Activated CD4-positive, CD25-positive, alpha-beta regulatory T cell (primary cell): ENCODE measurements at regions not wholly inside any gene's neighbourhood (a gene's known extent, or its start where the extent isn't known, plus 50 kb on each side); places are given as distances from the start of the nearest gene placed in this dataset.

Experiments
- DNase-seq, 4 experiments: peaks; one replicate each; lab custom pipeline; 2025; lab: John Stamatoyannopoulos, UW

DNA sequence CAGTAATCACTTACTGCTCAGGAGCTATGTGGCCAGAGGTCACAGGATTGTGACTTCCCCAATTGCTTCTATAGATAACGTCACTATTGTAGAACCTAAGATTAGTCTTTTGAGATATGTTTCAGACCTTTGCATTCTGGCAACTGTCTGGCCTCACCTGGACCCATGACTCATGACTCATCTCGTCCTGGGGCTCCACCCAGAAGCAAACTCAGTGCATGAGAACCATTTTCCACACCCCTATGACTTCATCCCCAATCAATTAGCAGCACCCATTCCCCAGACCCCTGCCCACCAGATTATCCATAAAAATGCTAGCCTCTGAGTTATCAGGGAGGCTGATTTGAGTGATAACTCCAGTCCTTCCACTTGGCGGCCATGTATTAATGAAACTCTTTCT lies 186.9 kb downstream of the EMP1 start:
- no peak for DNase-seq

- no peak for DNase-seq
Observed at GRCh38 chr12:13380297-13380696, 183.8 kb downstream of the EMP1 start.

DNA sequence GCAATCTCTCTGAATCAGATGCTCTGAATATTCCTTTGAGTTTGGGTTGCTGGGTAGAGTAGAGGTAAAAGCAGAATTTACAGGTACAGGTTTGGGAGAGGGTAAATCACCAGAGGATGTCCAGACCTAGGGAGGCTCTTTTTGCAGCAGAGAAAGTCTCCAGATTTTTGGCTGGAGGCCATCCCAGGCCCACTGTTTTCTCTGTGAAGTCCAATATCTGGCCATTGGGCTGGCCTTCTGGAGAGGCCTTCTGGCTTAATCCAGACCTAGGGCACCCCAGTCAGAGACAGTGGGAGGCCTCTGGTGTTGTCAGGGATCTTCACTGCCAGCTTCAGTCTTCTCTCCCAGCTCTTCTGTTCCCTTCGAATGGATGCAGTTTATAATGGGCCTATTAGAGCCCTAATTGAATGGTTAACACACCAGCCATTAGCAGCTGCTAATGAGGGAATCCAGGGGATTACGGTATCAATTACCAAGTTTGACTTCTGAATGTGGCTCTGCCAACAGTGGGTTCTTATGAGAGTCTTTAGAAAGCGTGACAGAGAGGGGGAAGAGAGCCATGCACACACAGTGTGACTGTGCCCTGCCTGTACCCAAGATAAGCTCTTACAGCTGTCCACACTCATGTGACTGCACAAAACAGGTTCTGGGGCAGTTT lies 183.1 kb downstream of the EMP1 start:
- DNase-seq, result no peak

DNA sequence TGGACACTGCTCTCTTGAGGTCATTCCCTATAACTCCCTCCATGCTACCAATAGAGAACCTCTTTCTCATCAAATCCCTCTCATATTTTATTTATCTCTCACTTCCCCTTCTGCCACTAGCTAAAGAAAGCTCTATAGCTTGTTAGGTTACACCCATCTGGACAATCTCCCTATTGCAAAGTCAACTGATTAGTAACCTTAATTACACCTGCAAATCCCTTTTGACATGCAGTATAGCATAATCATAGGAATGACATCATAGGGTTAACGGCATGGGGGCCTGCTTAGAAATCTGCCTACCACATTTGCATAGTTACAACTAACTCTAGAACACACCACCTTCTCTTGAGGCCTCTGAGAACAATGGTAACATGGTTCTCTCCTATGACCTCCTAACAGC lies 181.2 kb downstream of the EMP1 start:
- DNase-seq, result no peak

- no peak for DNase-seq
Observed at GRCh38 chr12:13376610-13377373, 180.3 kb downstream of the EMP1 start.

- no peak for DNase-seq
Observed at GRCh38 chr12:13375583-13376345, 179.2 kb downstream of the EMP1 start.

- no peak for DNase-seq
Observed at GRCh38 chr12:13374793-13375192, 178.3 kb downstream of the EMP1 start.

- DNase-seq, result no peak
Observed at GRCh38 chr12:13373803-13374202, 177.3 kb downstream of the EMP1 start.

DNA sequence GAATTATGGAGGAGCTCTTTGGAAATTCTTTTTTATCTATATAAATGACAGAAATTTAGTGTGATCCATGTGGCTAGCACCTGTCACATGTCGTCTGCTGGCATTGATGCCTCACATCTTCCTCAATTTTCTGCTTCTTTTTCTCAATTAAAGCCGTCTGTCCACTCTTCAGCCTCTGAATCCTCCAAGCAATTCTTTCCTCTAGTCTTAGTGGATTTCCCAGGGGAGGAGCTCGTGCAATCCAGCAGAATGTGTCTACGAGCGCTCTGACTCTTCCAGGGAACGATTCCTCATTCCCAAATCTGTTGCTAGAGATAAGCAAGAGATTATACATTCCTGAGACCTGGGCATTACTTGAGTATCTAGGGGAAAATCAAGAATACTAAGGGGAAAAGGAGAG lies 176.6 kb downstream of the EMP1 start:
- DNase-seq, result no peak

DNA sequence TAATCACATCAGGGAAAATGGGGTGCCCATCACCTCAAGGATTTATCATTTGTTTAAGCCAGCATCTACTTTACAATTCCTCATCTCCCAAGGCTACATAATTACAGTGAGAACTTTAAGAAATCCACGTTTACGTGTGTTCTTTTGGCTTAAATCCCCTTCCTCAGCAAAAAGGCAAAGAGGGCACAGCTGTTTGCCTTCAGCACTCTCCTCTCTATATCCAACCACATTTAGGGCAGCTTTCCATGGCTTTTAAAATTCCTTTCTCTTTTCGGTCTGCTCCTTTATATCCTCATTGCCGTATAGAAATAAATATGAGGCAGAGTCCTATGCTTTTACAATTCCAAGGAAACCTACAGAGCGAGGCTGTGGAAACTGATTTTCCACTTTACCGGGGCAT lies 175.9 kb downstream of the EMP1 start:
- no peak for DNase-seq

DNA sequence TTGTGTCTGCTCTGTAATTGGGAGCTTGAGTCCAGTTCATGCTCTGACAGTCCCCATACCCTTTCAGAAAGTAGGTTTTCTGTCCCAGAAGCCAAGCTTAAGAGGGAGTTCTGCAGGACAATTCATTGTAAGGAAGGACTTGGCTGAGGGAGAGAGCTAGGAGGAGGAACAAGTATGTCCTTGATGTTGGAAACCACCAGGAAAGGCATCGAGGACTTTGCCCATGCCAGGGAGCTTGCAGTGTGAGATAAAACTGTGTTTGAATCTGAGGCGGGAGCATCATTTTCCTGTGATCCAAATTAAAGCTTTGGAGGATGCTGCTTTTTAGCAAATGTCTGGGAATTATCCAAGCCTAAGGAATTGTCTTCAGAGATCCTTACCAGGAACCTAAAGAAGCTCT lies 175.3 kb downstream of the EMP1 start:
- DNase-seq, result no peak

DNA sequence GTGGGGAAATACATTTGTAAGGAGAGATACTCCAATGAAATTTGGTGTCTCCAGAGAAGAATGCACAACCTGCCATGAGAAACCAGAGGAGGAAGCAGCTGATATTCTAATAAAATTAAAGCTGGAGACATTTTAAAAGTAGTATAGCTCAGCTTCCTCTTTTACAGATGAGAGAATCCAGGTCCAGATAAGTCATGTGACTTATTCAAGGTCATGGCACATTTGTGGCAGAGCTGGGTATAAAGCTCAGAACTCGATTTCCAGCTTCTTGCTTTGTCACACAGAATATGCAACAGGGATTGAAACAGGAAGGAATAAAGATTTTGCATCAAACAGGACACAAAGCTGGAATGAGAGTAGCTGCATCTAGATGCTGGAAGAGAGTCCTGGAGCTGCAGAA lies 174.8 kb downstream of the EMP1 start:
- DNase-seq, result no peak

DNA sequence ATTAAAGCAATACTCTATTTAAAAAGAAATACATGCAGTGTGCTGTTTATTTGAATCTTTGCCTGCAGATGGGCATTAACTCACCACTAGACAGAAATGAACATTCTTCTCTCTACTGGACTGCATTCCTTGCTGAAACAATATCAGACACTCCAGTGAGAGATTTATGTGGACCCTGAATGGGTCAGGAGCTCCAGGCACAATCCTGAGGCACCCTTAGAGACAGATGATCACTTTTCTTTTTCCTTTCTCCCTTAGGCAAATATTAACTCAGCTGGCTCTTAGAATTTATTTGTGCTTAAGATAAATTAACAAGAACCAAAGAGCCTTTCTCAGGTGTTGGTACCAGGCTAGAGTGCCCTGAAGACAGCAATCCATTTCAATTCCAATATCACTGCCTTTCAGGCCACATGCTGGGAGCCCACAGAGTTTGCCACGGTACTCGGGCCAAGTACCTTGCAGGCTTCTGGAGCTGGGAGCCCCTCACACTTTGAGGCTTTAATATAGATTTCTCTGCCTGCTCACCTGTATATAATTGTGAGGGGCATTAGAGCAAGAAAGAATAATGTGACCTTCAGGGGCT lies 173.0 kb downstream of the EMP1 start:
- no peak for DNase-seq

GRCh38 chr12:13368971-13369370 lies 172.4 kb downstream of the EMP1 start:
- DNase-seq, result no peak

- no peak for DNase-seq
Observed at GRCh38 chr12:13368431-13368830, 171.9 kb downstream of the EMP1 start.

DNA sequence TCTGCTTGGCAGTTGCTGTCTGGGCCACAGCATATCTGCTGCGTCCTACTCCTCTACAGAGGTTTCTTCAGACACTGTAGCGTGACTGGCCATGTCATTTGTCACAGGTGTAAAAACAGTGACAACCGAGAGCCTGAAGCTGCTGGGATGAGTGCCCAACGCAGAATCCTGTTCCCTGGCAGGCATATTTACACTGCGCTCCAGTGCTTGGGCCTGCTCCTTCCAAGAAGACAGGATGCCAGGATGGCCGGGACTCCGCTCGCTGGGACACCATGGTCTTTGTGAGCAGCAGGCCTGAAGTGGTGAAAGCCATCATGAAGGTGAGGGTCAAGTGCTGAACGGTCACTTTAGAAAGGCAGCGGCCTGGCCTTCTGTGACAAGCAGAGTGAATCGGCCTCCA lies 171.4 kb downstream of the EMP1 start:
- no peak for DNase-seq

- no peak for DNase-seq
Observed at GRCh38 chr12:13365748-13366366, 169.3 kb downstream of the EMP1 start.

DNA sequence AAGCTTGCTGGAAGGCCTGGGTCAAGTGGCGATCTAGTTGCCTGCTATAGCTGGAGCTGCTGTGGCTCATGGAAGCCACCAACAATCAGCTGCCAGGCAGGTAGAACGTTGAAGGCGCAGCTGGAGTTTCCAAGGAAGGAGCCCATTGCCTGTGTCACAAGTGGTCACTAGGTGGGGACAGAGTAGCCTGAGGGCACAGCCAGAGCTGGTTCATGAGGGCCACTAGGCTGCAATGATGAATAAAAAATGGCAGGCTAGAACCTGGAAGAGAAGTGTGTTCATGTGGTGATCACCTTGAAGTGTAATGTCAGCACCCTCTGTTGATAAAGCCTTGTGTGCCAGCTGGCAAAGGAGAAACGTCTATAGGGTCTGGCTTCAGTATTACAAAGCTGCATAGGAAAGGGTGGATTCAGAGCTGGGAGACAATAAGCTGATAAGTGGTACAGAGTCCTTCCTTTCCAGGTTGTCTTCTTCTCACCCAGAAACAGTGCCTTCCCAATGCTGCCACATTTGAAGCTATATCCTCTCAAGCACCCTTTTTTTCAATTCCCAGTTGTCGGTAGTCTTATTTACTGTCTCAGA lies 165.8 kb downstream of the EMP1 start:
- peak in 3 of 4 experiments; percentile 3 to 12 (median 7) for DNase-seq

GRCh38 chr12:13359636-13360035 lies 163.1 kb downstream of the EMP1 start:
- DNase-seq, result no peak

GRCh38 chr12:13358391-13358905 lies 161.9 kb downstream of the EMP1 start:
- no peak for DNase-seq

DNA sequence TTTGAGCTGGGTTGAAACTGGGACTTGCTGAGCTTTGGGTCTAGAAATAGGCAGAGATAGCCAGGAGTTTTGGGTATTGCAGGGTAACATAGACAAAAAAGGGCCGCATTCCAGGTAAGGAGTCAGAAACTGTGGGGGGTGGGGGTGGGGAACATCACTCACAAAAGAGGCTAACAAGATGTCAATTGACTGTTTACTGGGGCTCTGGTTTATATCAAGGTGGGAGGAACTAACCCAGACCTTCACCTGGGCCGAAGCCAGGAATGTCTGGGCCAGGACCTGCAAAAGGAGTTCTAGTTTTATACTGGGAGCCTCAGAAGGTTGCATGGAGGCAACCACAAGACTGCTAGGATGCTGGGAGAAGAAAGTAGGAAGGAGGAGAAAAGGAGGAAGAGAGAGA lies 154.4 kb downstream of the EMP1 start:
- no peak for DNase-seq

GRCh38 chr12:13350381-13350780 lies 153.9 kb downstream of the EMP1 start:
- DNase-seq, result no peak
